Epithelial cell of prostate (primary cell): ENCODE measurements at regions not wholly inside any gene's neighbourhood (a gene's known extent, or its start where the extent isn't known, plus 50 kb on each side); places are given as distances from the start of the nearest gene placed in this dataset.
"Not testable (repeated sequence)": the region's sequence is repeated elsewhere in the genome, so short reads cannot be mapped to it uniquely, and the experiment has no call there.

ENCODE experiments used
- DNase-seq: peaks from one replicate; pipeline ENCODE4 v3.0.0-alpha.2; 2011; ENCODE audit warnings: low read depth, low spot score
- H3K27ac ChIP-seq: fragments of 450-650 bp; 2 replicates; pipeline ENCODE4 v1.5.1; 2017; ENCODE audit warnings: mild to moderate bottlenecking

- DNase-seq, H3K27ac ChIP-seq: not testable (repeated sequence)
Measured at GRCh38 chr10:53358978-53359377, 586.4 kb upstream of the MBL2 start.

- no peak overlapping the region for H3K27ac ChIP-seq
- DNase-seq: no peak
Measured at GRCh38 chr10:53358536-53358935, 586.0 kb upstream of the MBL2 start.

DNA sequence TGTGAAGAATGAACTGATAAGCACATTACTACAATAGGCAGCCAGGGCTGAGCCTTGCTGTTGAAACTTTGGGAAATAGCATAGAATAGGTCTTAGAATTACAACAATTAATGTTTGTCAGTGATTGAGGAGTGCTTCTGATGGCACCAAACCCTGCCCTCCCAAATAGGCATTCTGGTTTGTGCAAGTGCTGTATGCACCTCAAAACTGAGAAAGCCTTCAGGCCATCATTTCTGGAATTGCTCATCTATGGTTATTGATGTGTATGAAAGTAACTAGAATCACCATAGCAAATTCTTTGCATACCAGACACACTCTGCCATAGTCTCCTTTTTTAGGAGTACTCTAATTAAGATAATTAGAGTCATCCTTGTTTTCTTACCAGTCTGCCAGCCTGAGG lies 585.0 kb upstream of the MBL2 start:
- DNase-seq: no peak
- H3K27ac ChIP-seq: peak overlapping the region; percentile 5

- DNase-seq: peak; percentile 68
Measured at GRCh38 chr10:53356616-53357349, 584.2 kb upstream of the MBL2 start.

GRCh38 chr10:53342531-53342930 lies 569.9 kb upstream of the MBL2 start:
- DNase-seq, H3K27ac ChIP-seq: not testable (repeated sequence)

More at GRCh38 chr10:53356616-53357349, 584.2 kb upstream of the MBL2 start:
- peak overlapping the region; percentile 5 for H3K27ac ChIP-seq

- DNase-seq, H3K27ac ChIP-seq: not testable (repeated sequence)
Measured at GRCh38 chr10:53338199-53338598, 565.6 kb upstream of the MBL2 start.

DNA sequence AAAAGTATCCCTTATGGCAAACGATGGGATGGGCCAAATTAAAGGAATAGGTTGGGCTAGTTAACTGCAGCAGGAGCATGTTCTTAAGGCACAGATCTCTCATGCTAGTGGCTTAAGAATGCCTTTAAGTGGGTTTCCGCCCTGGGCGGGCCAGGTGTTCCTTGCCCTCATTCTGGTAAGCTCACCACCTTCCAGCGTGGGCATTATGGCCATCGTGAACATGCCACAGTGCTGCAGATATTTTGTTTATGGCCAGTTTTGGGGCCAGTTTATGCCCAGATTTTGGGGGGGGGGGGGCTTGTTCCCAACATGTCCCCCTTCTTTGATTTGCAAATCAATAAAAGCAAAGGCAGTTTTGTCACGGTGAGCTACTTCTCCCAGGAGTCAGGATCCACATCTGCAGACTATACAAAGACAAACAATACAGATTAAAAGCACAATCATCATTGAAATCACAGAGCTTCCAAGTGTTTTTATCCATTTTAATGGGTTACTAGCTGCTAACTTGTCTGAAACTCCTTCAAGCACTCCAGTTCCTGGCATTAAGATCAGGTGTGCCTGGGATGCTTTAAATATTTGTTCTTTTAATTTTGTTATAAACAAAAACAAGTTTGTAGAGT lies 563.3 kb upstream of the MBL2 start:
- DNase-seq, H3K27ac ChIP-seq: not testable (repeated sequence)

- no peak overlapping the region for H3K27ac ChIP-seq
- DNase-seq: no peak
Measured at GRCh38 chr10:53331460-53331859, 558.9 kb upstream of the MBL2 start.

DNA sequence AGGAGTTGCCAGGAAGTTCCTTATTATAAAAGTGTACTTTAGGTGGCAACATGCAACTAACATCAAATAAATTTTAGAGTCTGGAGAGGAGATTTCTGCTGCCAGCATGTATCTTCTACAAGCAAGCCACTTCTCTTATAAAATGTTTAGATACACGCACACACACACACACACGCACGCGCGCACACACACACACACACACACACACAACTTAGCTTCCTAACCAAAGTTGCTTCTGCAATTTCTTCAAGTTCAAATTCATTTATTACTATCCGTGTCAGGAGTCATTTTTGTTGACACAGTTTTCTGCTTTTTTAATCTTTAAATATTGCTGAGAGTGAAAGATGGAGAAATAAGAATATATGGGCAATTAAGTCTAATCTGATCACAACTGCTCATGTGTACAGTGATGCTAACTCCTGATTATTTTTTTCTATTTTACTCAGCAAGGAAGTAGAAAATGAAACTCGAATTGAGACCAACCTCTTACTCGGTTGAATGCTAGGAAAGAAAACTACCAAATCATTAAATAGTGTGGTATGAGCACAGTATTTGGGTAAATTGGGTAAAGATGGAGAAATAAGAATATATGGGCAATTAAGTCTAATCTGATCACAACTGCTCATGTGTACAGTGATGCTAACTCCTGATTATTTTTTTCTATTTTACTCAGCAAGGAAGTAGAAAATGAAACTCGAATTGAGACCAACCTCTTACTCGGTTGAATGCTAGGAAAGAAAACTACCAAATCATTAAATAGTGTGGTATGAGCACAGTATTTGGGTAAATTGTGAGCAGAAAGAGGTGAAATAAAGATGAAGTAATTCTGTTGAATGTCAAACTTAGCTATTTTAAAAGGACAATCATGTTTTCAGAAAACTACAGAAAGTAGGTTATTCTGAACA lies 554.1 kb upstream of the MBL2 start:
- DNase-seq, H3K27ac ChIP-seq: not testable (repeated sequence)

DNA sequence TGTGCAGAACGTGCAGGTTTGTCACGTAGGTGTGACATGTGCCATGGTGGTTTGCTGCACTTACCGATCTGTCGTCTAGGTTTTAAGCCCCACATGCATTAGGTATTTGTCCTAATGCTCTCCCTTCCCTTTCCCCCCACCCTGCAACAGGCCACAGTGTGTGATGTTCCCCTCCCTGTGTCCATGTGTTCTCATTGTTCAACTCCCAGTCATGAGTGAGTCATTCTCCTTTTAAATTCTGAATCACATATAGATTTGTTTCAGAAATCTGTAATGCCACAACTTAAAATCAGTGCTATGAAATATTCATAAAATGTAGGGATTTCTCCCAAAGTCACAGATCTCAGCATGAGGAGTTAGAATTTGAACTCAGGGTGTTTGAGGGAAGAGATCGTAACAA lies 552.5 kb upstream of the MBL2 start:
- H3K27ac ChIP-seq: no peak overlapping the region
- no peak for DNase-seq

GRCh38 chr10:53315709-53316108 lies 543.1 kb upstream of the MBL2 start:
- DNase-seq: no peak
- no peak overlapping the region for H3K27ac ChIP-seq

DNA sequence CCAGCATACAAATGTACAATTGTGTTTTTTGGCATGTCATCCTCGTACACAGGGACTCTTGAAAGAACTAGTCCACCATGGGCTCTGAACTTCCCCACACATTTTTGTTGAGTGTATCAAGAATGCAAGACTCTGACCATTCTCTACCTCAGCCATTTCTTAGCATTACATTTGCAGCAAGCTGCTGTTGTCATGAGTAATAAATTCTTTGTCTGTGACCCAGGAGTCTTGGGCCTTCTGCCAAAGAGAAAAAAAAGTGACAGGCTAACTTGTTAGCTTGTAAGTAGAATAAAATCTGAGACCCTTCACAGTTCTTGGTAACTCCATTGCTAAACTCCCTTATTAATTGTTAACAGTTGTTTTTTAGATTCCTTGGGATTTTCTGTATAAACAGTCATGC lies 542.3 kb upstream of the MBL2 start:
- DNase-seq: peak; percentile 70
- peak overlapping the region; percentile 42 for H3K27ac ChIP-seq

DNA sequence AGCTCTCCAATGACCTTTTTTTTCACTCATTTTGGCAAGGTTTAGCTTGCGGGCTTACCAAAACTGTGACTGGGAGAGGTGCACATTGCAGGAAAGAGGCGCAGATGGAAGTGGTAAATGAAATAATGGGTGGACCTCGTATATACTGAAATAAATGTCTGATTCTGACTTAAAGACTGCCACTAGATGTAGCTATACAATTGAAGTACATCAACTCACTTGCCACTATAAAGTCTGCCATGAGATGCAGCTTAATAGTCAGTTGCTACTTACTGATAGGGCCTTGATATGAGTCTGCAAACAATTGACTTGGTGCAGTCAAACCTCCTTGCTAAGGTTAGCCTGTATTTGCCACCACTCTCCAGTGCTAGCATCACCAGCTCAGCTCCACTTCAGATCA lies 525.9 kb upstream of the MBL2 start:
- no peak for DNase-seq
- no peak overlapping the region for H3K27ac ChIP-seq

GRCh38 chr10:53284615-53285182 lies 512.1 kb upstream of the MBL2 start:
- DNase-seq: no peak

DNA sequence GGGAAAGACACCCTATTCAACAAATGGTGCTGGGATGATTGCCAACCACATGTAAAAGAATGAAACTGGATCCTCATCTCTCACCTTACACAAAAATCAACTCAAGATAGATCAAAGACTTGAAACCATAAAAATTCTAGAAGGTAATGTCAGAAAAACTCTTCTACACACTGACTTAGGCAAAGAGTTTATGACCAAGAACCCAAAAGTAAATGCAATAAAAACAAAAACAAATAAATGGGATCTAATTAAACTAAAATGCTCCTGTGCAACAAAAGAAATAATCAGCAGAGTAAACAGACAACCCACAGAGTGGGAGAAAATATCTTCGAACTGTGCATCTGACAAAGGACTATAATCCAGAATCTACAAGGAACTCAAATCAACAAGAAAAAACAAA lies 504.2 kb upstream of the MBL2 start:
- no peak overlapping the region for H3K27ac ChIP-seq
- no peak for DNase-seq

More at GRCh38 chr10:53284615-53285182, 512.1 kb upstream of the MBL2 start:
- no peak overlapping the region for H3K27ac ChIP-seq

- H3K27ac ChIP-seq: no peak overlapping the region
- DNase-seq: no peak
Measured at GRCh38 chr10:53269482-53269881, 496.9 kb upstream of the MBL2 start.

DNA sequence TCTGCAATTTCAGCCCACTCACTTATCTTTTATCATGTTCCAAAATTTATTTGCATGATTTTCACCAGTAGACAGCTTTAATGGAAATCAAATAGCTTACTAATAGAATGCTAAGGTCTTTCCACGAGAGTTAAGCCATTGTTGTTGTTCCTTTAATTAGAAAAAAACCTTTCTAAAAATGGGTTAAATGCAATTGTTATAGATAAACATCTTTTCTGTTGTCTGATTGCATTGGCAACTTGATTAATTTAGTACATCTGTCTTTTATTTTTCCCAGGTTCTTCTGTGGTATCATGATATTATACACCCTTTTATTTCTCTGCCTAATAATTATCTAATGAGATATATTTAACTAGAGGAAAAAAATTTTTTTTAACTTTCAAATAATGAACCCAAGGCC lies 487.6 kb upstream of the MBL2 start:
- DNase-seq: no peak

GRCh38 chr10:53256623-53257022 lies 484.0 kb upstream of the MBL2 start:
- DNase-seq: peak; percentile 68
- H3K27ac ChIP-seq: peak overlapping the region; percentile 34

More for the DNA sequence above, 487.6 kb upstream of the MBL2 start:
- no peak overlapping the region for H3K27ac ChIP-seq

GRCh38 chr10:53255661-53256205 lies 483.1 kb upstream of the MBL2 start:
- DNase-seq: no peak
- no peak overlapping the region for H3K27ac ChIP-seq

DNA sequence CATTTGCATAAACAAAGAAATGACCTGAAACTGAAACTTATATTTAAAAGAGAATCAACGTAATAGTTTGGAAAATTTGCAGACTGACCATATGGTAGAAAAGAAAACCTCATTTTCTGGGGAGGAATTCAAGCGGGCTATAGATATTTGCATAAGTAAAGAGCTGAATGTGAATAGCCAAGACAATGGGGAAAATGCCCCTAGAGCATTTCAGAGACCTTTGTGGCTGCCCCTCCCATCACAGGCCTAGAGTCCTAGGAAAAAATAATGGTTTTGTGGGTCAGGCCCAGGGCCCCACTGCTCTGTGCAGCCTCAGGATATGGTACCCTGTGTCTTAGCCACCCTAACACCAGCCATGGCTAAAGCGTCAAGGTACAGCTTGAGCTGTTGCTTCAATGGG lies 480.6 kb upstream of the MBL2 start:
- no peak for DNase-seq
- H3K27ac ChIP-seq: no peak overlapping the region
